OCI-M1 (cell line): ENCODE measurements at regions not wholly inside any gene's neighbourhood (a gene's known extent, or its start where the extent isn't known, plus 50 kb on each side); places are given as distances from the start of the nearest gene placed in this dataset.
"Not testable (repeated sequence)": the region's sequence is repeated elsewhere in the genome, so short reads cannot be mapped to it uniquely, and the experiment has no call there.

Experiments
- DNase-seq: peaks from one replicate; lab custom pipeline; 2025; lab: John Stamatoyannopoulos, UW

DNA sequence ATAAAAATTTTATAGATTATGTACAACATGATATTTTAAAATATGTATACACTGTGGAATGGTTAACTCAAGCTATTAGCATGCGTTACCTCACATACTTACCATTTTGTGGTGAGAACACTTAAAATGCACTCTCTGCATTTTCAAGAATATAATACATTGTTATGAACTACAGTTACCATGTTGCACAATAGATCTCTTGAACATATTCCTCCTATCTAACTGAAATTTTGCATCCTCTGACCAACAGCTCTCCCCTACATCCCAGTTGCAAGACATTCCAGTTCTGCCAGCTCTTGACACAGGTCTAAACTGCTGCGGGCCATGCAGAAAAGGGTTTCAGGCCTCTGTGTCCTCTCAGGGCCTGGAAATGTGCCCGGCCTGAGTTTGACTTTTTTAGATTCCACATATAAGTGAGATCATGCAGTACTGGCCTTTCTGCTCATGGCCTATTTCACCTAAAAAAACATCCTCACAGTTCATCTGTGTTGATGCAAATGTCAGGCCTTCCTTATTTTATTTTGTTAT, 113.7 kb downstream of the CDCA7 start:
- DNase-seq, result no peak

DNA sequence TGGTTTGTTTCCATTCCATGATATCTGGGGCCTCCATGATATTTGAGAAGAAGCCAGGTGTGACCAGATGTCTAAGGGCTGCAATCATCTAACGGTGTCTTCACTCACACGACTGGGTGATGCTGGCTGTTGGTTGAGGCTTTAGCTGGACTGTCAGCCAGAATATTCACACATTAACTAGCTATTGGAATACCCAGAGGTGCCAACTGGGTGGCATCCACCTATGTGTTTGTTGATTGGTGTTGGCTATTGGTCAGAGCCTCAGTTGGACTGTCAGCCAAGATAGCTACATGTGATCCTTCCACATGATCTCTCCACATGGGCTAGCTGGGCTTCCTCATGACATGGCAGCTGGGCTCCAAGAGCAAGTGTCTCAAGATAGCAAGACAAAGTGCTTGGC, 117.4 kb downstream of the CDCA7 start:
- no peak for DNase-seq

DNA sequence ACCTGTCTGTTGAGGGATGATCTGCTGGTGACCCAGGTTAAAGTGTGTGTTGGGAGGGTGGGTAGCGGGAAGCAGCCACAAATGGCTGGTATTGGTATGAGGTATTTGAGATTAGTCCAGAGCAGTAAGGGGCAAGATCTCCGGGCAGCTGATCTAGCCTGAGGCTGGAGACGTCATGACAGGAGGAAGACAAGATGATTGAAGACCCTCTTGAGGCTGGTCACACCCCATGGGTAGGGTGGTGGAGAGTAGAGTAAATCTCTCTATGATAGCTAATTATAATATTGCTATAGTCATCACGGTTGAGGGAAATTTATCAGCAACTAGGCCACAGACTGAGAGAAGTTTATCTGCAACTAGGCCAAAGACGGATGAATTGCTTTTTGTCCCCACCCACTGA, 128.5 kb downstream of the CDCA7 start:
- DNase-seq, result no peak

DNA sequence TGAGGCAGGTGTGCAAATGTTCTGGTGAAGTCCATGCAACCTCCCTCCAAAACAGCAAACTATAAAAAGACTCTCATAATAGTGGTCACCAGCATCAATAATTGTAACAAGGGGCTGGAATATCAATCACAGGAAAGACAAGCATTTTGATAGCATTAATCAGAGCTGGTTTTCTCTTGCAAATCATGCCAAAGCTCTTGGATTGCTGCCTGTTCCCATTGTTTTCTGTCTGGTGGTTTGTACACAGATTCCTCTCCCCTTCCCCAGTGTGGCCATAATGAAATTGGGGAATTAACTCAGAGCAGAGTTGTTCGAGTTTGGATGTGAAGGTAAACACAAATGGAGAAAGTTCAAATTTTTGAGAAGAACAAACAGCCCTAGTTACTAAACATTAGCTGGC, 134.2 kb downstream of the CDCA7 start:
- no peak for DNase-seq

DNA sequence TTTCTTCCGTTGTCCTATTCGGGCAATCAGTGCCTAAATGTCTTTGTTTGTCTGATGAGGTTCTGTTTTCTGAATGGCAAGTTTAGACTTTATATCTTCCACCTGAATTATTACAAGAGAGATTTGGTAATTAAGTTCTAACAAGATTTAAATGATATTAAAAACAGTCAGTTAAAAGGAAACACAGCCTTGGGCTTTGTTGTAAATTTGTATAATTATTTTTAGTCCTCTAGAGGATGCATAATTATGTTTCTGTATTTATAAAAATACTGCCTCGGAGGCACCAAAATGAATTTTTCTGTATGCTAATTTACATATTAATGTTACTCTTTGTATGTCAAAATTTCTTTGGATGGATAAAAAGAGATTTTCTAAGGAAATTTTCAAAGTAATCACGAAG, 136.7 kb downstream of the CDCA7 start:
- no peak for DNase-seq

DNA sequence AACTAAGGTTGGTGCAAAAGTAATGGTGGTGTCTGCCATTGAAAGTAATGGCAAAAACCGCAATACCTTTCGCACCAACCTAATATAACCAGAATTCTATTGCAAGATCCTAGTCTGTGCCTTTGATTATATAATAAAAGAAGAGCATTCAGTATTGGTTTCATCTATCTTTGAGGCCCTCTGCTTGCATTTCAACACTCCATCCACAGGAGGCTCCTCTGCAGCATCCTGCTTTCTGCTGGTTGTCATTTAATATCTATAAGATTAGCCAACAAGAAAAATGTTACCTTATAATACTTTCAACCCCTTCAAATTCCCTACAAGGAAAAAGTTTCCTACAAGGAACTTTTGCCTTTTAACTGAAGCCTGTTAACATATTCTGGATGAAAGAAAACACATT, 139.2 kb downstream of the CDCA7 start:
- DNase-seq, result no peak

DNA sequence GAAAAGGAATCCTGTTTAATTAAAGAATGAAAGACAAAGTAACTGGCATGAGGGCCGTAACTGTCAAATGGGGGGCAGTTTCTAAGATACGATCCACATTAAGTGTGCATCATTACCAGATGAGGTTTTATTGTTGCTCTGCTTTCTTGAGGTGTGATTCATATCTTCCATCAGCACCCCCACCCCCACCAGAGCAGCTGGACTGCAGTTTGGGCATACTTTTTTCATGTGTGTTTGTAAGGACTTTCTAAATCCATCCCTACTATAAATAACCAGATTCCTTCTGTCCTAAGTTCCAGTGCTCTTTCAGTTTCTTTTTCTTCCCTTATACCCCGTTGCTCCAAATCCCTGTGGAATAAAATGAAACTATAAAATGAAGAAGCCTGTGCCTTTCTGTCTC, 142.1 kb downstream of the CDCA7 start:
- DNase-seq, result no peak

DNA sequence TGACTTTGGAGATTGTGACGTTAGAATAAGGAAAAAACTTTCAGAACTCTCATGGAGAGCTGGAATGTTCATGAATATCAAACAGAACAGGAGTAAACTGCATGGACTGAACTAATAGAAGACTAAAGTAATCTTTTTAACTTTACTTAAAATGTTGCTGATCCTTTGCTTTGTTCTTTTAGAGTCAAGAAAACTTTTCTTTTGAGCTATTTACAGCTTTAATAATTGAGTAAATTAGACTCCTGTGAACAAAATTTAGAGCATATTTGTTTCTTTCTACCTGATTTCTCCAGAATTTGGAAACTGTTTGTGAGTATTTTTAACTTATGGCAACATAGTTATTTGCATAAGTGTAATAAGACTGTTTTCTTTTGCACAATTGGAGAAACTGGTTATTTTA, 146.3 kb downstream of the CDCA7 start:
- no peak for DNase-seq

DNA sequence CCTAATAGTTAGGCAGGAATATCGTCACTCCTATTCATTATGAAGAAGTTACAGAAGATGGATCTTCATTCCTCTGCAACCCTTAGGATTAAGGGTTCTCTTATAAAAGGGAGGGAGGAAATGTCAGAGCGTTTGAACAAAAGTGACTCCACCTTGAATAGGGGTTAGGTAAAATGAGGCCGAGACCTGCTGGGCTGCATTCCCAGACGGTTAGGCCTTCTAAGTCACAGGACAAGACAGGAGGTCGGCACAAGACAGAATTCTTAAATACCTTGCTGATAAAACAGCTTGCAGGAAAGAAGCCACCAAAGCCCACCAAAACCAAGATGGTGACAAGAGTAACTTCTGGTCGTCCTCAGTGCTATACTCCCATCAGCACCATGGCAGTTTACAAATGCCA, 147.6 kb downstream of the CDCA7 start:
- DNase-seq, result no peak

DNA sequence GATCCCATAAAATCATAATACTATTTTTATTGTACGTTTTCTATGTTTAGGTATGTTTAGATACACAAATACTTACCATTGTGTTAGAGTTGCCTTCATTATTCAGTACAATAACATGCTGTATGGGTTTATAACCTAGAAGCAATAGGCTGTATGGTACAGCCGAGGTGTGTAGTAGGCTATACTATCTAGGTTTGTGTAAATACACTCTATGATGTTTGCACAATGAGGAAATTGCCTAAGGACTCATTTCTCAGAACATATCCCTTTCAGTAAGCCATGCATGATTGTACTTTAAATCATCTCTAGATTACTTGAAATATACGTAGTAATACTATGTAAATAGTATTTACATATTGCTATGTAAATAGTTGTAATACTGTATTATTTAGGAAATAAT, 156.7 kb downstream of the CDCA7 start:
- no peak for DNase-seq

DNA sequence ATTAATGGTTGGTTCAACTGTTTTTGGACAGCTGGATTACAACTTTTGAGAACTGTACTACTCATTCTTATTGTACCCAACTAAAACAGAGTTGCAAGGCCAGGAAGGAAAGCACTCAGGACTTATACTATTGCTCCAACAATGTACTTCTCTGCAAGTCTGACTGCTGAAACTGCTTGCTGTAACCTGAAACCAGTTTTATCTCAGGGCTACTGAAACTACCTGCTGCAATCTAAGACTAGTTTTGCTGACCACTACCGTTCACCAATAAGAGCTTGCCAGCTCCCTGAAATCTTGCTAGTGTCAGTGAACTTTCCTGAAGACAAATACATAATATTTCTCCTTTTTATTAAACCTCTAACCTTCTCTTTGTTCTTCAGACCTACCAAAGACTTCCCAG, 157.3 kb downstream of the CDCA7 start:
- DNase-seq, result peak; percentile 23

DNA sequence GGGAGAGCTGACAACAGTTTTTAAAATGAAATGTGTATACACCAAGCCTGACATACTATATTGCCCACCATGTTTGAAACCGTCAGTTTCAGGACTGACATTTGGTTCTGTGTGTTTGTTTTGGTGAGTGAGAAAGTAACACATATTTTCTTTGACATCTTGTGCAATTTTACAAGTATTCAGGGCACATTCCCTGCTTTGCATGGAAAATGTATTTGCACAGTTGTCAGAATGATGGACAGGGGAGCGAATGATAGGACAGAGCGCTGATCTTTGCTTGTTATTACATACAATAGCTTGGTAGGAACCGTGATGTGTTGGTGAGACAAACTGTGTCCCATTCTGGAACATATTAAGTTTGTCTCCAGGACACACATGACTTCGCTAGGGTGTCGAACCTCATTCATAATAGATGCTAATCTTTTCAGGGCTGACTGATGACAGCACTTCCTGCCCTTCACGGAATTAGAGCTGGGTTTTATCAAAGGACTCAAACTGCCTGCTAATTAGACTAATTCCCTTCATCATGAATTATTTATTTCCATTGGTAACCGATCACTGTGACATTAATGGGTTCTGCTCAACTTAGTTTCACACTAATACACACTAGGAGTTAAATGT, 158.5 kb downstream of the CDCA7 start:
- DNase-seq, result no peak

DNA sequence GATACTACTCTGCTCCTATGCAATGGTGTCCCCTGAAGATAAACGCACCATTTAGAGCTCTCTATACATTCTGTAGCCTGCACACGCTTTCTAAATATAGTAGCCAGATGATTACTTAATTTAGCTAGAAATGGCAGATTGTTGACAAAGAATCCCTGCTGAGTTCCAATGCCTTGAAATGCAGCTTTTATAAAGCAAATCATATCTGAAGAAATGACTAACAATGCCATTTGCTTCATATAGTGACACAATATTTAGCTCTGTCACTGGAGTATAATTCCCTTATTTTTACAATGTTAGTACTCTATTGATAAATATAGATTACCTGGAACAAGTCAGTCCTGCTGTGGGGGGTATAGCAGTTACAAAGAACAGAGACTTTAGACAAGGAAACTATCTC, 166.2 kb downstream of the CDCA7 start:
- no peak for DNase-seq

DNA sequence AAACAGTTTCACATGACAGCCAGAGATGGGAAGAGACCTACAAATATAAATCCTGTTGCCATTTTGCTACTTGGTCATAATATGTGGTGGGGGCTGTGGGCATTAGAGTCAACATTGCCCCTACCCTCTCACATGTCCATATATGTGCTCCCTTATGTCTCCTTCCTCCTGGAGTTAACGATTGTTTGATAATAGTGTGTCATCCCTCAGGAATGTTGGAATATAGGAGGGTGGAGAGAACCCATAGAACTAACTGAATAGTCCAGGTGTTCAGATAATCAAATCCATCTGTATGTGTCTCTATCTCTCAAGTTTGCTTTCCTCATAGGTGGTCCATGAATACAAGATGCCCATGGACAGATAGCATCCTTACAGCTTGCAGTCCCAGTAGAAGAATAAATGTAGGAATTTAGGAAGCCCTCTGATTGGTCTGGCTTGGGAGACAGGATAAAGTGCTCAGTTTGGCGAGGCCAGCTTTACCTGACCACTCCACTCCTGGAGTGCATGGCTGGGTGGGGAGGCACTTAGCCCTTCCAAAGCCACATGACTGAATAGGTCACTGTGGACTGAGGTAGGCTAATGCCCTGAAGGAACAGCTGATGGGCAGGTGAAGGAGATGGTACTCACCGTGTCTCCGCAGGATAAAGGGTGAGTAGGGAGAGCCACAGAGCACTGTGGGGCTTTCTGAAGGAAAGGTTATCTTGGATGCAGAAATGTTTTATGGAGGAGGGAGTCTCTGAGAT, 166.9 kb downstream of the CDCA7 start:
- DNase-seq, result no peak

DNA sequence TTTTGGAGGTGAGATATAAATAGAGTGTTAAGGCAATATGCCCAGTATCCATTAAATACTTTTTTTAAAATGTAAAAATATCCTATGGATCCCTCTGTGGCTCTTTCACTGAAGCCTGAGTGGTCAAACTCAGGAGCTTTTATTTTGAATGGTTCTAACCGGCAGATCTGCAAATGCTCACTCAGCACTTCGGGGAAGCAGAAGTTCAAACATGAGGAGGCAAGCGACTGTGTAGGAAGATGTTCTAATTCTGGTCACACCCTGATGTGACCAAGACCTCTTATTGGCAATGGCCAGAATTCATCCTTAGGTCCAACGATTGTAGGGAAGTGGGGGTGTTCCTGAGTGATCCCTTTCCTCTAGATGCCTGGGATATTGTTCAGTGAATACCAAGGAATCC, 168.8 kb downstream of the CDCA7 start:
- no peak for DNase-seq

DNA sequence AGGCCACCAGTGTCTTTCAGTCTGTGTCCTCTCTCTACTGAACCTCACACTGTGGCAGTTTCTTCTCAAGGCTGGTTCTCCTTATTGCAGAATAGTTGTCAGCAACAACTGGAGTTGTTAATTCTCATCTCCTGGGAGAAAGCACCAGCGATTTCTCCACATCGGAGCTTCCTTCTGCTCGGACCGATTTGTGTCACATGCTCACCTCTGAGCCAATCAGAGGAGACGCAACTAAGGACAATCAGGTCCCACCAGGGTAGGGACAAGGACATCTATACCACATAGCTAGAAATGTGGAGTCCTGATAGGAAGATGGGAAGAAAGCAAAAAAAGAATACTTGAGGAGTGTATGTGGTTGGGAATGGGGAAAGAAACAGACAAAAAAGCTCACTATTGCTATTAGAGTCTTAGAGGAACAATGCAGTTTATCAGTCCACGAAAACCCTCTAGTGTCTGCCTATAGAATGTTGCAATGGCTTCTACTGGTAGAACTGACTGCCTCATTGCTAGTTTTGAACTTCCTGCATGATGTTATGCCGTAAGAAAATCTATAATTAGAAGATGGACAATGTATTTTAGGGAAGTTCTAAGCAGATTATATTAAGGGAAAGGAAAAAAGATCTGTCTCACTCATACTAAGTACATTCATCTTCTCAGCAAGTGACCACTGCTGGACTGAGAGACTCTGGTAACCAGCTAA, 169.7 kb downstream of the CDCA7 start:
- peak; percentile 4 for DNase-seq

DNA sequence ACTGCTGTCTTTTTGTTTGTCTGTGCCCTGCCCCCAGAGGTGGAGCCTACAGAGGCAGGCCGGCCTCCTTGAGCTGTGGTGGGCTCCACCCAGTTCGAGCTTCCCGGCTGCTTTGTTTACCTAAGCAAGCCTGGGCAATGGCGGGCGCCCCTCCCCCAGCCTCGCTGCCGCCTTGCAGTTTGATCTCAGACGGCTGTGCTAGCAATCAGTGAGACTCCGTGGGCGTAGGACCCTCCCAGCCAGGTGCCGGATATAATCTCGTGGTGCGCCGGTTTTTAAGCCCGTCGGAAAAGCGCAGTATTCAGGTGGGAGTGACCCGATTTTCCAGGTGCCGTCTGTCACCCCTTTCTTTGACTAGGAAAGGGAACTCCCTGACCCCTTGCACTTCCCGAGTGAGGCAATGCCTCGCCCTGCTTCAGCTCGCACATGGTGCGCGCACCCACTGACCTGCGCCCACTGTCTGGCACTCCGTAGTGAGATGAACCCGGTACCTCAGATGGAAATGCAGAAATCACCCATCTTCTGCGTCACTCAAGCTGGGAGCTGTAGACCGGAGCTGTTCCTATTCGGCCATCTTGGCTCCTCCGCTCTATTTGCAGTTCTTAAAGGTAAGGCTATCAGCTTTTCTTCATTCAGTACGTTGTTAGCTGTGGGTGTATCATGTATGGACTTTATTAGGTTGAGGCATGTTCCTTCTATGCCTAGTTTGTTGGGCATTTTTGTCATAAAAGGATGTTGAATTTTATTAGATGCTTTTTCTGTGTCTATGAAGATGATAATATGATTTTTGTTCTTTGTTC, 178.3 kb downstream of the CDCA7 start:
- DNase-seq, result not testable (repeated sequence)

DNA sequence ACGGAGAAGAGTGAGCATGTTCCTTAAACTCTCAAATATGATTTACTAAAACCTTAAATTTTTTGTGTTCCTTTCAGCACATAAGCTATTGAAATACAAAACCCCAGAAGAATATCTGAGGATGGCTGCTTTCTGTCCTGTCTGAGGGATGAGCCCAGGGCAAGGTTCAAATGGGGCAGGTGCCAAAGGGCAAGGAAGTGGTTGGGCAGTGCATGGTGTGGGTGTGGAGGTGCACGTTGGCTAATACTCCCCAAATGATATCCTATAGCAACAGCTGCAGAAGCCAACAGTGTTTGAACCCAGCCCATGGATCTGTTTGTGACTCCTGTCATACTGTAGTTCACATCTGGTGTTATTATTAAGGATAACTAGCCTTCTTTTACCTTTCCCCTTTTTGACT, 183.0 kb downstream of the CDCA7 start:
- no peak for DNase-seq

DNA sequence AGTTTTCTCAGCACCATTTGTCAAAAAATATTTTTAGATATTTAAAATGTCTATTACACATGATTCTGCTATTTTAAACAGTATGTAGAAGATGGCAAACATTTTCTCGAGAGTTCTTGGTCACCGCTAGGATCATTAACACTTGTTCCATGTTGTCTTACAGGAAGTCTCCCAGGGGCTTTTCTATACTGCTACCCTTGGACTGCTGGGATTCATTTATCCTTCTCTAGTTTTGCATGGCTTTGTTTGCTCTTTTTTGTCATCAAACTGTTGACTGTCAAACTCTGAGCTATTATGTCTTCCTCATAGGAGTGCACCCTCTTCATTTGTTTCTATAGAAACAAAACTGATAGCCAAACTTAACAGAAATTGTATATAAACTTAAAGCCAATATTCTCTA, 184.9 kb downstream of the CDCA7 start:
- no peak for DNase-seq

DNA sequence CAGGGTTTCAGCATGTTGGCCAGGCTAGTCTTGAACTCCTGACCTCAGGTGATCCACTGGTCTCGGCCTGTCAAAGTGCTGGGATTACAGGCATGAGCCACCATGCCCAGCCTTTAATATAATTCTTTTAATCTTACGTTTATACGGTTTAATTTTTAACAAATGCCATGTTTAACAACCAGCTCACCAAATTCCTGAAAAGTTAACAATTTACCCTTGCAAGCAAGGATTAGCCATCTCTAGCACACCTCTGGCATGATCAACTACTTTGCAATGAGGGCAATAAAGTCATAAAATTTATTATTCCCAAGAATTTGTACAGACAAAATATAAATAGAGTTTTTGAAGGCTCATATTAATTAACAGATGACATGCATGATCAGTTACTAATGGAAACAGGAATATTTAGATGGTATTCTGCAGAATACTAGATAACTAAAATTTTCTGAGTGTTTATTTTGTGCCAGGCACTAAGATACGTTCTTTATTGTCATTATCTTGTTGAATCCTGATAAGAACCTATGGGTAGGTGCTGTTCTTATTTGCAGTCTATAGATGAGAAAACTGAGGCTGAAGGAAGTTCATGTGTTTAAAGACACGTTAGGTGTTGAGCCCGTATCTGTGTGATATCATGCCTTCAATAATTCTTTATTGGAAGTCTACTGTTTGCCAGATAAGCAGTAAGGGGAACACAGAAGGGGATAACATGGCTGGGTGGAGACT, 190.1 kb downstream of the CDCA7 start:
- DNase-seq, result no peak

DNA sequence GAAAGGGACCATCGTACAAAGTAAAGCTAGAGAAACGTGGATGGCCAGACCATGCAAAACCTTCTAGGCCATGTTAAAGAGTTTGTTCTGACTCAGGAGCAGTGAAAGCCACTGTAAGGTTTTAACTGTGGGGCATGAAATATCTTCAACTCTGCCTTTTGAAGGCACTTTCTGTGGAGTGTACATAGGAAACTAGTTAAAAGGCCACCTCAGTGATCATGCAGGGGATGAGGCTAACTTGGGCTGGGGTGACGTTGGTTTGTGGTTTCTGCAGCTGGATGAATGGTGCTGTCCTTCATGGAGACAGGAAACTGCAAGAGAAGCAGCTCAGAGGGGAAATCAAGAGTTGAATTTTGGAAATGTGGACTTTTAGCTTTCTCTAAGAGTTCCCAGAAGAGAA, 190.7 kb downstream of the CDCA7 start:
- no peak for DNase-seq

DNA sequence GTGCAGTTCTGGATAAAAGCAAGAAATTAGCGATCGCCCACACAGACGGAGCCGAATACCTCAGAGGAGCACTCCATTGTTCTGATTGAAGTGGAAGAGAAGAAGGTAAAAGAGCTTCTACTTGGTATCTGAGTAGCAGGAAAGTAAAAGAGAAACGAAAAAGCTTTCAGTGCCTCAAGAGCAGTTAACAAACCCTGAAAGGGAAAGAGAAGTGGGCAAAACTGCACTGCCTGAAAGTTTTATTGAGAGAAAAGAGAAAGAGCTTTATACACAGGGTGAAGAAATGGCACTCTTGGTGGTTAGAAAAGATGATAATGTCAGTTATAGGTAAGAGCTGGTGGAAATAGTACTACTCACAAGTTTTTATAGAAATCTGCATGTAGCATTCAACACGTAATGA, 192.8 kb downstream of the CDCA7 start:
- DNase-seq, result no peak
